HG03095 (cell line): ENCODE measurements at regions not wholly inside any gene's neighbourhood (a gene's known extent, or its start where the extent isn't known, plus 50 kb on each side); places are given as distances from the start of the nearest gene placed in this dataset.
"Not testable (repeated sequence)": the region's sequence is repeated elsewhere in the genome, so short reads cannot be mapped to it uniquely, and the experiment has no call there.

ENCODE experiments used
- ATAC-seq: cut with Tn5 transposase; IDR thresholded peaks from one replicate; pipeline ENCODE4 v1.9.1; 2021; ENCODE audit warnings: moderate library complexity; ENCODE audit not compliant: unreplicated experiment

DNA sequence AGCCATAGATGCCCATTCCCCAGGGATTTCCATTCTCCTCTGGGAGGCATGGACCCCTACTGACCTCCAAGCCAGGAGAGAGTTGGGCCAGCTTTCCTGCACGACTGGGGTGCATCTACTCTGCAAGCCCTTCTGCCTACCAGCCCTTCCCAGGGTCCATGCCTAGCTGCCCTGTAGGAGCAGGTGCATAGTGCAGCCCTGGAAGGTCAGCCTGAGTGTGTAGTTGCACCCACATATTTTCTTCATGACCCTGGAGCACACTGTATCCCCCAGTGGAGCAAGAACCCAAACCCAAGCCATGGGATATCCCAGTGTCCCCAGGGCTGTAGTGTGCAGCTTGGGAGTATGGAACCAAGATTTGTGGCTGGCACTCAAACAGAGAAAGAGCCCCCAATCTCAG, 155.6 kb upstream of the GOLGA6L22 start:
- not testable (repeated sequence) for ATAC-seq
